Nephron (organoid): ENCODE measurements at regions not wholly inside any gene's neighbourhood (a gene's known extent, or its start where the extent isn't known, plus 50 kb on each side); places are given as distances from the start of the nearest gene placed in this dataset.

ENCODE experiments used
- H3K27ac Mint-ChIP-seq, 3 experiments: 2 replicates each; pipeline ENCODE4 v1.8.0; 2020; ENCODE audit warnings: mixed read lengths in 3 of 3, mild to moderate bottlenecking in 2 of 3, moderate library complexity in 1 of 3
- H3K27me3 Mint-ChIP-seq: 2 replicates; pipeline ENCODE4 v1.8.0; 2021; ENCODE audit warnings: low read depth, mild to moderate bottlenecking, moderate library complexity, mixed read lengths
- H3K36me3 Mint-ChIP-seq: 2 replicates; pipeline ENCODE4 v1.8.0; 2020; ENCODE audit warnings: low read depth, mixed read lengths
- H3K4me1 Mint-ChIP-seq: 2 replicates; pipeline ENCODE4 v1.8.0; 2020; ENCODE audit warnings: mixed read lengths
- H3K4me3 Mint-ChIP-seq, 3 experiments: 2 replicates each; pipeline ENCODE4 v1.8.0; 2020; ENCODE audit warnings: mild to moderate bottlenecking in 3 of 3, mixed read lengths in 3 of 3, moderate library complexity in 2 of 3
- H3K9me3 Mint-ChIP-seq: 2 replicates; pipeline ENCODE4 v1.8.0; 2020; ENCODE audit warnings: mixed read lengths
- CTCF ChIP-seq, 3 experiments: fragments of 200-600 bp; sonication (generic); IDR thresholded peaks; one replicate each; pipeline ENCODE4 v1.5.0; 2021; ENCODE audit warnings: antibody characterized with exemption in 3 of 3; ENCODE audit not compliant: unreplicated experiment in 3 of 3

DNA sequence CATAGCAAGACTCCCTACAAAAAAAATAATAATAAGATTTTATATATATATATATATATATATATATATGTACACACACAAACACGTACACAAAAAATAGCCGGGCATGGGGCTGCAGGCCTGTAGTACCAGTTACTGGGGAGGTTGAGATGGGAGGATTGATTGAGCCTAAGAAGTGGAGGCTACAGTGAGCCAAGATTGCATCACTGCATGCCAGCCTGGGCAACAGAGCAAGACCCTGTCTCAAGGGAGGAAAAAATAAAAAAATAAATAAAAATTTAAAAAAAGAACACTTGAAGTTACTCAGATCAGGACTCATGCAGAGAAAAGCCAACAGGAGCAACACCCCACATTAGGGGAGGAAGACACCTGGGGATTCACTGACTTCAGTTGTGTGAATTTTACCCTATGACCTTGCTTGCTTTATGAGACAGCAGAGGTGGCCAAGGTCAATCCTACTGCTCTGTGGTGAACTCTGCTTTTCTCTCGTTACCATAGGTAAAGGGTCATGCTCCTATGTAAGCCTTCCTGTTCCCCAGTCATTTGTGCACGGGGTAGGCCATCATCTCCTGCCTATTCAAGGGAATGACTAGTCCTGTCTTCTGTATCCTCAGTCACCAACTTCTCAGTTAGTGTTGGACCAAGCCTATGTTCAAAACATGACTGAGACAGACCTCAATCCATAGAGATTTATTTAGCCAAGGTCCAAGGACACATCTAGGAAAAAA lies 1119.8 kb upstream of the TMEM132C start:
- Mint-ChIP-seq H3K27me3 (peaks cover 5% of the 10 kb centered on the region), H3K27ac (no peak overlapping the region), H3K9me3 (peaks cover 4% of the 10 kb centered on the region), H3K36me3 (no peaks in the 10 kb centered on the region), H3K4me3 (no peak overlapping the region), H3K4me1 (peaks cover 37% of the 10 kb centered on the region)
- TF ChIP-seq CTCF (IDR thresholded peaks at IDR 0.05; ENCODE audit: unreplicated experiment in 3 of 3), result no peak

DNA sequence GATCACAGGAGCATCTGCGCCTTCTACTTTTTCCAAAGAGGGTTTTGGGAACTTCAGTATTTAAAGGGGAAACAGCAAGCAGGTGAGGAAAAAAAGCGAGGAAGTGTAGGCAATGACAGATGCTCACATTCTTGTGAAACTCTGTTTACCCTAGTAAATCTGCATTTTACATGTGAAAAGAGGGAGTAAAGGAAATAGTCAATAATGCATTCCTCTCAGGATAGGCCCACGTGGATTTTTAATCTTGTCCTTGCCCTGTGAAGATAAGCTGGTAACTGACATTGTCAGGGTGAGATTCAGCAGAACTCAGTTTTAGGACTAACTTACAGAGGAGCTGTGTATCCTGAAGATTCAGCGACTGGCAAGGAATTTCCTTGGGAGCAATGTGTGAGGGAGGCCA lies 1119.2 kb upstream of the TMEM132C start:
- Mint-ChIP-seq H3K27me3 (peaks cover 5% of the 10 kb centered on the region), H3K27ac (no peak overlapping the region), H3K4me1 (peaks cover 39% of the 10 kb centered on the region), H3K36me3 (no peaks in the 10 kb centered on the region), H3K4me3 (no peak overlapping the region), H3K9me3 (no peaks in the 10 kb centered on the region)
- TF ChIP-seq CTCF (IDR thresholded peaks at IDR 0.05; ENCODE audit: unreplicated experiment in 3 of 3), result no peak

GRCh38 chr12:127148318-127148717 lies 1118.7 kb upstream of the TMEM132C start:
- Mint-ChIP-seq H3K36me3 (no peaks in the 10 kb centered on the region), H3K27me3 (peaks cover 5% of the 10 kb centered on the region), H3K9me3 (no peaks in the 10 kb centered on the region), H3K27ac (no peak overlapping the region), H3K4me3 (no peak overlapping the region), H3K4me1 (peaks cover 45% of the 10 kb centered on the region)
- no peak for TF ChIP-seq CTCF (IDR thresholded peaks at IDR 0.05; ENCODE audit: unreplicated experiment in 3 of 3)

DNA sequence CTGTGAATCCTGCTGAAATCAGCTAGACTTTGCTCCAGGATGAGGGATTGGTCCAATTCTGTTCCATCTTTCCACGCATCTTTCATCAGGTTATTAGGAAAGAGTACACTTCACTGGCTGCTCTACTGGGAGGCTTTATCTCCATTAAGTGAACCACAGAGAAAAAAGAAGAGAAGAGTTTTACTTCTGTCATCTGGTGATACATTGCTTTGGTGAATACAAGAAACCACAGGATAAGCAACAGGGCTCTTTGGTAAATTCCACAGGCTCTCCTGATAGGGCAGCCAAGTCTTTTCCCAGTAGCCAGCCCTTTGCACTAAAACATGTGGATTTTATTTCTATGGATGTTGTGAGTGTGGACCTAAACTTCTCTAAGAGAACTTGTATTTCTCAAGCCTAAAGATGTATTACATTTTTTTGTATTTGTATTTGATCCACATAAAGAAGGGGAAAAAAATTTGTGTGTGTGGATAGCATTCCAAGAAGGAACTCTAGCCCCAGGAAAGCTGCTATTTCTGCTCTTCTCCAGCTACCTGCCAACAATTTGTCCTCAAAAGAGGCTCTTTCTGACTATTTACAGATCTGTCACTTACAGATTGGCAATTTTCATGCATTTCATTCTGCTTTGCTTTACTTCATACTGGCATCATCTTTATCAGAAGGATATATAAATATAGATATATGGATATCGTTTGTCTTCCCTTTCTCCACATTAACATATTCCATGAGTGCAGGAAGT lies 1117.6 kb upstream of the TMEM132C start:
- Mint-ChIP-seq H3K4me3 (peak overlapping the region in 1 of 3 experiments; percentile 31), H3K36me3 (no peaks in the 10 kb centered on the region), H3K9me3 (no peaks in the 10 kb centered on the region), H3K4me1 (peaks cover 41% of the 10 kb centered on the region), H3K27me3 (no peaks in the 10 kb centered on the region), H3K27ac (peak overlapping the region in 1 of 3 experiments; percentile 61)
- TF ChIP-seq CTCF (IDR thresholded peaks at IDR 0.05; ENCODE audit: unreplicated experiment in 3 of 3), result no peak

- Mint-ChIP-seq H3K27ac (peak overlapping the region; percentile 46 to 76 (median 61)), H3K4me3 (no peak overlapping the region), H3K36me3 (no peaks in the 10 kb centered on the region), H3K4me1 (peaks cover 41% of the 10 kb centered on the region), H3K27me3 (no peaks in the 10 kb centered on the region), H3K9me3 (no peaks in the 10 kb centered on the region)
- TF ChIP-seq CTCF (IDR thresholded peaks at IDR 0.05; ENCODE audit: unreplicated experiment in 3 of 3), result no peak
Observed at GRCh38 chr12:127150028-127150427, 1116.9 kb upstream of the TMEM132C start.
